HepG2 (cell line): ENCODE measurements at regions not wholly inside any gene's neighbourhood (a gene's known extent, or its start where the extent isn't known, plus 50 kb on each side); places are given as distances from the start of the nearest gene placed in this dataset.

Experiments
- ATAC-seq: fragments of 200-7000 bp; cut with Tn5 transposase; 3 replicates; pipeline ENCODE4 v1.9.1; 2020; ENCODE audit warnings: mild to moderate bottlenecking, moderate library complexity
- BruUV-seq: library from RNA; stranded (reverse); fragments of 400-500 nt; replicated peaks from 2 replicates; lab custom pipeline; 2021; lab: Mats Ljungman, UMichigan
- CTCF ChIA-PET: fragments of 300-600 bp; formaldehyde crosslinking; extraction: SDS; loops from one replicate; lab custom pipeline; 2021; ENCODE audit warnings: low total read pairs, inconsistent platforms, low intra/inter-chr PET ratio; lab: Yijun Ruan, JAX
- POLR2A ChIA-PET: fragments of 350-600 bp; sonication (Branson Sonifier 250); formaldehyde crosslinking; loops from one replicate; lab custom pipeline; 2020; ENCODE audit warnings: antibody characterized with exemption, inconsistent platforms; lab: Yijun Ruan, JAX
- DNase-seq: peaks from one replicate; pipeline ENCODE4 v3.0.0-alpha.2; 2015; ENCODE audit warnings: low spot score
- FAIRE-seq: peaks from 3 replicates; lab custom pipeline; 2011; peaks lifted over from hg19 to GRCh38; lab: Jason Lieb, UNC
- H2AFZ ChIP-seq: one replicate; pipeline ENCODE4 v1.6.1; 2011; ENCODE audit warnings: low read length, inconsistent platforms
- H3K27ac ChIP-seq: fragments of 300-600 bp; 3 replicates; pipeline ENCODE4 v1.8.0; 2011; ENCODE audit warnings: mixed run types, mild to moderate bottlenecking, mixed read lengths, low read length, inconsistent platforms; ENCODE audit not compliant: insufficient read depth; ENCODE audit errors: extremely low read length
- H3K27me3 ChIP-seq, 2 experiments: fragments of 200-600 bp in 1 of 2; 2 replicates in 1 of 2; 3 replicates in 1 of 2; pipeline versions ENCODE4 v1.6.0 to v1.8.0; 2011; ENCODE audit warnings: low read length in 2 of 2, mild to moderate bottlenecking in 2 of 2, moderate library complexity in 2 of 2, inconsistent platforms in 1 of 2; ENCODE audit not compliant: insufficient read depth in 2 of 2, control insufficient read depth in 1 of 2
- H3K36me3 ChIP-seq, 2 experiments: fragments of 200-600 bp in 1 of 2; replicated peaks in 1 of 2; 2 replicates in 1 of 2; 3 replicates in 1 of 2; pipeline versions ENCODE4 v1.5.1 to v1.8.0; 2011; ENCODE audit warnings: low read length in 2 of 2, inconsistent platforms in 1 of 2; ENCODE audit not compliant: insufficient read depth in 2 of 2, control insufficient read depth in 1 of 2
- H3K4me1 ChIP-seq: 2 replicates; pipeline ENCODE4 v1.5.1; 2012; ENCODE audit warnings: low read length, inconsistent platforms; ENCODE audit not compliant: insufficient read depth
- H3K4me2 ChIP-seq: 2 replicates; pipeline ENCODE4 v1.6.0; 2011; ENCODE audit warnings: low read depth, low read length, inconsistent platforms
- H3K4me3 ChIP-seq, 3 experiments: fragments of 200-600 bp in 1 of 3; sonication (generic), shearing (Covaris generic) in 1 of 3; replicated peaks in 1 of 3; 2 replicates each; pipeline ENCODE4 v1.5.1; 2011 to 2016; ENCODE audit warnings: low read length in 3 of 3, inconsistent platforms in 2 of 3, low read depth in 2 of 3, mild to moderate bottlenecking in 2 of 3, control low read depth in 1 of 3, mixed read lengths in 1 of 3; ENCODE audit not compliant: insufficient read depth in 1 of 3
- H3K79me2 ChIP-seq: one replicate; pipeline ENCODE4 v1.6.1; 2011; ENCODE audit warnings: low read length, inconsistent platforms; ENCODE audit not compliant: insufficient read depth
- H3K9ac ChIP-seq: 2 replicates; pipeline ENCODE4 v1.6.0; 2011; ENCODE audit warnings: mild to moderate bottlenecking, low read depth, low read length, inconsistent platforms; ENCODE audit not compliant: insufficient read depth
- H3K9me3 ChIP-seq: 2 replicates; pipeline ENCODE4 v1.5.1; 2012; ENCODE audit warnings: mild to moderate bottlenecking, low read length
- H4K20me1 ChIP-seq: 2 replicates; pipeline ENCODE4 v1.6.0; 2011; ENCODE audit warnings: inconsistent platforms, mild to moderate bottlenecking, low read length, moderate library complexity; ENCODE audit not compliant: insufficient read depth
- ARID4A ChIP-seq: sonication (generic); formaldehyde crosslinking; IDR thresholded peaks from 2 replicates; pipeline ENCODE4 v1.5.0; 2020; ENCODE audit warnings: mild to moderate bottlenecking, missing genetic modification reagents, borderline replicate concordance
- HMGA1 ChIP-seq: sonication (generic); formaldehyde crosslinking; conservative IDR thresholded peaks from 2 replicates; pipeline ENCODE4 v1.4.0; 2020; ENCODE audit warnings: missing genetic modification reagents
- LRRFIP1 ChIP-seq: sonication (generic); formaldehyde crosslinking; conservative IDR thresholded peaks from 2 replicates; pipeline ENCODE4 v1.4.0; 2020; ENCODE audit warnings: missing genetic modification reagents
- MTF1 ChIP-seq: sonication (generic); formaldehyde crosslinking; IDR thresholded peaks from 2 replicates; pipeline ENCODE4 v1.5.0; 2020; ENCODE audit warnings: missing genetic modification reagents
- NFRKB ChIP-seq: fragments of 450-650 bp; IDR thresholded peaks from 2 replicates; pipeline ENCODE4 v1.6.1; 2017
- PAWR ChIP-seq: sonication (generic); formaldehyde crosslinking; IDR thresholded peaks from 2 replicates; pipeline ENCODE4 v1.4.0; 2020; ENCODE audit warnings: missing genetic modification reagents, mild to moderate bottlenecking, borderline replicate concordance
- POLR2G ChIP-seq: fragments of 200-400 bp; formaldehyde crosslinking; IDR thresholded peaks from 2 replicates; pipeline ENCODE4 v1.6.1; 2018; ENCODE audit warnings: mild to moderate bottlenecking, low read depth, low read length, moderate library complexity
- SNAI1 ChIP-seq: sonication (generic); formaldehyde crosslinking; IDR thresholded peaks from 2 replicates; pipeline ENCODE4 v1.5.0; 2020; ENCODE audit warnings: mild to moderate bottlenecking, missing genetic modification reagents, borderline replicate concordance
- TMF1 ChIP-seq: sonication (generic); formaldehyde crosslinking; IDR thresholded peaks from 2 replicates; pipeline ENCODE4 v1.8.1; 2022; ENCODE audit warnings: low read depth, missing genetic modification reagents
- ZKSCAN1 ChIP-seq: fragments of 150-350 bp; IDR thresholded peaks from 2 replicates; pipeline ENCODE4 v1.6.1; 2014; ENCODE audit warnings: low read length
- ZNF124 ChIP-seq: sonication (generic); formaldehyde crosslinking; IDR thresholded peaks from 2 replicates; pipeline ENCODE4 v1.4.0; 2020; ENCODE audit warnings: missing genetic modification reagents
- WGBS: methylation state at CpG from one replicate; pipeline ENCODE4 v1.1.6; 2017; ENCODE audit warnings: low lambda C conversion rate; 5-methylcytosine and 5-hydroxymethylcytosine counted together
- in situ Hi-C: cut with HindIII; loops from 2 replicates; pipeline ENCODE4 v1.10.0; 2017; ENCODE audit warnings: low pct_unique_long_range_greater_than_20kb; ENCODE audit not compliant: extremely low pct_ligation_motif_present
- intact Hi-C: fragments of 100-400 bp; cut with micrococcal nuclease; formaldehyde crosslinking; loops from one replicate; pipeline ENCODE4 v1.10.0; 2022; ENCODE audit not compliant: unreplicated experiment
- TF ChIP-seq, protein P1 (sequence below): IDR thresholded peaks from 2 replicates; pipeline ENCODE4 v1.6.1; 2012; ENCODE audit warnings: low read depth, low read length, improper control_type of control experiment
- TF ChIP-seq, protein P2 (sequence below): sonication (generic); formaldehyde crosslinking; IDR thresholded peaks from 2 replicates; pipeline ENCODE4 v1.8.0; 2022; ENCODE audit warnings: missing genetic modification reagents, mild to moderate bottlenecking, inconsistent platforms, borderline replicate concordance
- TF ChIP-seq, protein P3 (sequence below): sonication (generic); formaldehyde crosslinking; IDR thresholded peaks from 2 replicates; pipeline ENCODE4 v1.8.0; 2023; ENCODE audit warnings: mild to moderate bottlenecking, missing genetic modification reagents

- TF ChIP-seq, protein P1, sequence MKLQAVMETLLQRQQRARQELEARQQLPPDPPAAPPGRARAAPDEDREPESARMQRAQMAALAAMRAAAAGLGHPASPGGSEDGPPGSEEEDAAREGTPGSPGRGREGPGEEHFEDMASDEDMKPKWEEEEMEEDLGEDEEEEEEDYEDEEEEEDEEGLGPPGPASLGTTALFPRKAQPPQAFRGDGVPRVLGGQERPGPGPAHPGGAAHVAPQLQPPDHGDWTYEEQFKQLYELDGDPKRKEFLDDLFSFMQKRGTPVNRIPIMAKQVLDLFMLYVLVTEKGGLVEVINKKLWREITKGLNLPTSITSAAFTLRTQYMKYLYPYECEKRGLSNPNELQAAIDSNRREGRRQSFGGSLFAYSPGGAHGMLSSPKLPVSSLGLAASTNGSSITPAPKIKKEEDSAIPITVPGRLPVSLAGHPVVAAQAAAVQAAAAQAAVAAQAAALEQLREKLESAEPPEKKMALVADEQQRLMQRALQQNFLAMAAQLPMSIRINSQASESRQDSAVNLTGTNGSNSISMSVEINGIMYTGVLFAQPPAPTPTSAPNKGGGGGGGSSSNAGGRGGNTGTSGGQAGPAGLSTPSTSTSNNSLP = no peak
- TF ChIP-seq LRRFIP1 (CRISPR knock-in tag) = no peak
These were observed 355.4 kb upstream of the GULP1 start (continued) for GRCh38 chr2:187936228-187936627.

DNA sequence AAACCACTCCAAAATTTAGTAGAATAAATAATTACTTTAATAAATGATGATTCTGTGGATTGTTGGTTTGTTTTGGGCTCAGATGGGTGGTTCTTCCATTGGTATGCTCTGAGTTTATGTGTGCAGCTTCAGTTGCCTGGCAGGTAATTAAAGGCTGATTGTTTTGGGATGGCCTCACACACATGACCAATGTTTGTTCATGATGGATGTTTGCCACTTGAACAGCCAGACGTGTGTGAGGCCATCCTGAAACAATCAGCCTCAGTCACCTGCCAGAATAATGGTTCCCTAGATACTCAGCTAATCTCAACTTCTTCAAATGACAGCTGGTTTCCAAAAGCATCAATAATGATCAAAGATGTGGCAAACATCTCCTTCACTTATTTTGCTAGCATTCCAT, 352.5 kb upstream of the GULP1 start:
- DNase-seq (no peak), ATAC-seq (no peak), FAIRE-seq (no peak)
- no peaks in the 10 kb centered on the region for H3K27me3 ChIP-seq
- H2AFZ ChIP-seq = no peak overlapping the region
- ChIA-PET POLR2A (no interaction called here), CTCF (no interaction called here)
- in situ Hi-C loops = no loop called here
- no peak overlapping the region for H3K4me2 ChIP-seq
- BruUV-seq = no TSS peak
- 0% methylated on average over 1 of the region's 1 CpG for WGBS
- no peak overlapping the region for H3K27ac ChIP-seq
- H3K9ac ChIP-seq = no peak overlapping the region
- H3K4me1 ChIP-seq = no peaks in the 10 kb centered on the region
- no peaks in the 10 kb centered on the region for H3K9me3 ChIP-seq
- no peak overlapping the region for H3K4me3 ChIP-seq
- H3K36me3 ChIP-seq = no peaks in the 10 kb centered on the region
- no peaks in the 10 kb centered on the region for H3K79me2 ChIP-seq
- intact Hi-C loops = no loop called here
- H4K20me1 ChIP-seq = no peaks in the 10 kb centered on the region
- TF ChIP-seq POLR2G (no peak), NFRKB (no peak), SNAI1 (no peak), ZNF124 (CRISPR knock-in tag) (no peak), TMF1 (no peak), HMGA1 (CRISPR knock-in tag) (no peak), MTF1 (CRISPR knock-in tag) (no peak), ZKSCAN1 (no peak), PAWR (CRISPR knock-in tag) (no peak), ARID4A (CRISPR knock-in tag) (no peak)
- TF ChIP-seq, protein P2, sequence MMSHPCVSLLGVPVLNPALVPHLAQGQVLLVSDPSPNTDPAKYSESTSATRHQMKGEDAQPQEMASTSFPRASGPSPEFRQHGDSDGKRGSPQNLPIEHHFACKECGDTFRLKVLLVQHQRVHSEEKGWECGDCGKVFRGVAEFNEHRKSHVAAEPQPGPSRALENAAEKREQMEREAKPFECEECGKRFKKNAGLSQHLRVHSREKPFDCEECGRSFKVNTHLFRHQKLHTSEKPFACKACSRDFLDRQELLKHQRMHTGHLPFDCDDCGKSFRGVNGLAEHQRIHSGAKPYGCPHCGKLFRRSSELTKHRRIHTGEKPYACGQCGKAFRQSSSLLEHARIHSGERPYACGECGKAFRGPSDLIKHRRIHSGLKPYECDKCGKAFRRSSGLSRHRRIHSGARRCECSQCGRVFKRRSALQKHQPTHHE (CRISPR knock-in tag) = no peak
- TF ChIP-seq, protein P3, sequence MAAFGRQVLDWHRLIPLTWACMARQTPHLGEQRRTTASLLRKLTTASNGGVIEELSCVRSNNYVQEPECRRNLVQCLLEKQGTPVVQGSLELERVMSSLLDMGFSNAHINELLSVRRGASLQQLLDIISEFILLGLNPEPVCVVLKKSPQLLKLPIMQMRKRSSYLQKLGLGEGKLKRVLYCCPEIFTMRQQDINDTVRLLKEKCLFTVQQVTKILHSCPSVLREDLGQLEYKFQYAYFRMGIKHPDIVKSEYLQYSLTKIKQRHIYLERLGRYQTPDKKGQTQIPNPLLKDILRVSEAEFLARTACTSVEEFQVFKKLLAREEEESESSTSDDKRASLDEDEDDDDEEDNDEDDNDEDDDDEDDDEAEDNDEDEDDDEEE (CRISPR knock-in tag) = no peak
